T-helper 1 cell treated with Interleukin-12 subunit alpha and Interleukin-12 subunit beta and Interleukin-4 antibody, amounts not matched to agents 30 ng/mL and 1 ng/mL, for 36 hours (primary cell): ENCODE measurements at regions not wholly inside any gene's neighbourhood (a gene's known extent, or its start where the extent isn't known, plus 50 kb on each side); places are given as distances from the start of the nearest gene placed in this dataset.

Experiments used
- intact Hi-C: fragments of 100-400 bp; cut with micrococcal nuclease; formaldehyde crosslinking; loops from one replicate; pipeline ENCODE4 v1.15.1; 2024

DNA sequence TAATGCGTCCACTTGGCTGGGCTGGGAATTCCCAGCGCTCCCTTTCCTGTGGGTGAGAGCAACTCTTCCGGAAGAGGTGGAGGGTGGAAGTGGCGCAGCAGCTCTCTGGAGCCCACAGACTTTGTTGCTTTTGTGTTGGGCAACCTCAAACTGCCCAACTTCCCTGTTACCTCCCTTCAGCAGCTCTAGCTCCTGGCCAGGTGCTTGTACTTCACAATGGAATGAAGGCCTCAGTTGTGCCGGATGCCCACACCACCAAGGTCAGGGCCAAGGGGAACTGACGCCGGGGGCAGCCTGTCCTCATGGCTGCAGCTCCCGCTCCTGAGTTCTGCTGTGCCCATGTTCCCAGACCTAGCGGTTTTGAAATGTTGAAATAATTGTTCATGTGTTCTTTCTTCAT is 322.9 kb downstream of the GALR1 start:
- intact Hi-C loops = no loop called here

DNA sequence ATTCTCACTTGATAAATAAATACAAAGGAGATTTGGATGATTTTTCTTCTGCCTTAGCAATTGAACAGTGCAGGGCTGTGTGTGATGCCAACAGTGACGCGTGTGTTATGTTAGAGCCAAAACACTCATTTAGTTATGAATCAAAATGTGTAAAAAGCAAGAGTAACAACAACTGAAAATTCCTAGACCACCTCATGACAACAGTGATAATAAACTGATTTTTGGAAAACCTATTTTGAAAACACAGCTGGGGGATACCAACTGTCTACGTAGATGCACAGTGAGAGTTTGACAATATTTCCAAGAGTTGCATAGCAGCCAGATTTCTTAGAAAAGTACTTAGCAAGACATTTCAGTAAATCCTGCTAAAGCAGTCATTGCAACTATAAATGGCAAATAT is 323.9 kb downstream of the GALR1 start:
- intact Hi-C loops = no loop called here

DNA sequence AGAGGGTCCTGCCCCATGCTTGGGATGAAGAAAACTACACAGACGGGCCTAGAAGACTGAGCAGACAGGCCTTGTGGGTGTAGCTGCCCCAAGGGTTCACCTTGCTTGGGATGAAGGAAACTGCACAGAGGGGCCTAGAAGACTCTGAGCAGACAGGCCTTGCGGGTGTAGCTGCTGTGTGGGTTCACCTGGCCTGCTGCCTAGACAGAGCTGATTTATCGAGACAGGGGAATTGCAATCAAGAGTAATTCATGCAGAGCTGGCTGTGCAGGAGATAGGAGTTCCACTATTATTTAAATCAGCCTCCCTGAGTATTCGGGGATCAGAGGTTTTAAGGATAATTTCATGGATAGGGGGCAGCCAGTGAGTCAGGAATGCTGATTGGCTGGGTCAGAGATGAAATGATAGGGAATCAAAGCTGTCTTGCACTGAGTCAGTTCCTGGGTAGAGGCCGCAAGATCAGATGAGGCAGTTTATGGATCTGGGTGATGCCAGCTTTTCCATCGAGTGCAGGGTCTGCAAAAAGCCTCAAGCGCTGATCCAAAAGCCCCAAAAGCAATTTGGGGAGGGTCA is 341.4 kb downstream of the GALR1 start:
- intact Hi-C loops = no loop called here

DNA sequence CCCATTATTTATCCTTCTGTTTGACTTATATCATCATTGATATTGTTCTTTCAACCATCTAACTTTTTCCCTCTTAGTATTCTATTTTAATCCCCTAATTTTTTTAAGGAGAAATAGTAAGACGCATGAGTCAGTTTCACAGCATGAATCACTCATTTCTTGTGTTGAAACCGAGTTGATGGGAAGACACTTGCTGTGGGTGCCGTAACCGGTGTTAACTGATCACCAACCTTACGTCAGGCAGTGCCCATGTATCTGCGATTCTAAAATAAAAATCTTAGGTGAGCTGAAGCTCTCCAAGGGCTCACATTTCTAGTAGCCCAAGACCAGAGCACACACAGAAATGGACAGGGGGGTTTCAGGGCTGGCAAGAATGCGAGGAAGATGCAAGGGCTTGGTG is 348.1 kb downstream of the GALR1 start:
- intact Hi-C loops = no loop called here

DNA sequence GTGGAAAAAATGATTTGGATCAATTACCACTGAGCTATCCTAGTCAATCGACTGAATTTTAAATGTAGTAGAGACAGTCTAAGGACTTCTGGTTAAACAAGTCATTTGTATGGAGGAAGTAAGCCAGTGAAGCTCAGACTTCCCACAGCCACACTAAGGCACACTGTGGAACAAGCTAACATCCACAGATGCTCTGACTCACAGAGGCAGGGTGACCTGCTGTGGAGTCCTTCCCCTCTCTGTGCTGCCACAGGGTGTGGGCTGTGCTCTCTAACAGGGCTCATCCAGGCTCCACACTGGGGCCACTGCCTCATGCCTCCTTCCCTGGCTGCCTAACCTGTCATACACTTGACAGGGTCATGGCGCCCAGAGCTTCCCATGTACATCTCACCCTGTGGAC is 351.0 kb downstream of the GALR1 start:
- intact Hi-C loops = no loop called here

DNA sequence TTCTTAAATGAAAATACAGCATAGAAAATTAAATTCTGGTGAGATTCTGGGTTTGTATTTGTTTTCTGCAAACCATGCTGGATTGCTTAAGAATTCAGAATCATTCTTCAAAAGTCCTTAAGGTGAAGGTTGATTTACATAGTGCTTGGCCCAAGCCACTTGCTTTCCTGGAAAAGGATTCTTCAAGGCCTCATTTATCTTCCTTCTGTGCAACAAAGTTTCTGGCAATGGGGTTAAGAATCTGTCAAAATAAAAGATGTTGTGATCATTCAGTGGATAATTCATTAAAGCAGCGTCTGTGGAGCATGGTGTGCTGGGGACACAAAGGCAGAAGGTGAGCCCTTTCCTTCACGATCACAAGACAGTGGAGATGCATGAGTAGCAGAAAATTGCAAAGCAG is 351.9 kb downstream of the GALR1 start:
- intact Hi-C loops = no loop called here

DNA sequence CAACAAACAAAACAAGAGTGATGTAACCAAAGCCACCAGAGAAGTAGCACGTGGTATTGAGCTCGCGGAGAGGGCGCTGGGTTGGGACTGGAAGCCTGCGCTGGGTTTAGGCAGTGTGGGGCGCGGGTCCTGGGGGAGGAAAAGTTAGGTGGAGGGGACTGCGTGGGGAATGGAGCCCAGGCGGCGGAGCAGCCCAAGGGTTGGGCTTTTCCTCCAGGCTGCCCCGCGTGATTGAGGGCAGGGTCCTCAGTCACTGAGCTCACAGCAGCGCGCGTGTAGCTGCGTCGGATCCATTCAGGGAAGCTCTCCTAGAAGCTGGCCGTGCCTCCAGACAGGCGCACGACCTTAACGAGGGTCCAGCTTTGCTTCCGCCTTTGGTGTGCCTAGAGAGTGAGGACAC is 357.4 kb downstream of the GALR1 start:
- intact Hi-C loops = no loop called here

DNA sequence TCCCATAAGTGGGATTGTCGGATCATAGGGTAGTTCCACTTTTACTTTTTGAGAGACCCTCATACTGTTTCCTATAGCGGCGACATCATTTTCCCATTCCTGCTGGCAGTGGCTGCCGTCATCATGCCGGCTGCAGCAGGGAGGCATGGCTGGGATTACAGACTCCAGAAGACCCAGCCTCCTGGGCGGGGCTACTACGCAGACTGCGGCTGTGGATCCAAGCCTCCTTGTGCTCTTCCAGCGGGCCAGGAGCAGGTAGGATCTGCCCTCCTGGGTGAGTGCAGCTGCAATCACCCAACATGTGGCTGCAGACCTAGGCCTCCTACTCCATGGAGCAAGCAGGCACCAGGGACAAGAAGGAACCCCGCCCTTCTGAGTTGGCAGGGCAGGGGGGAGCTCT is 359.2 kb downstream of the GALR1 start:
- intact Hi-C loops = no loop called here

DNA sequence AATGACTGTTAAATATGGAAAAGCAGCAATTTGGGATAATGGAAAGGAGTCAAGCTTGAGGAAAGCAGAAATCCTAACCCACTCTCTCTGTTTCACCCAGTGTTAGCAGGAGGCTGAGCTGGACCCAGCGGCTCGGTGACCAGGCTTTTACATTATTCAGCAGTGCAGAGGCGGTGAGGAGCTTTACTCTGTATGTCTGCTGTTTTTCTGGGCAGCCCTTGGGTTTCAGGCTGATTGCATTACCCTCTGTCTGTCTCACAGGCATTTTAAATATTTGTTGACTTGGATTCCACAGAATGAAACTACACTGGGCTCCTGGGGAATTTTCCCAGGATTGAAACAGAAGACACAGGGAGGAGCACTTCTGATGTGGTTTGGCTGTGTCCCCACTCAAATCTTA is 368.0 kb downstream of the GALR1 start:
- intact Hi-C loops = no loop called here

DNA sequence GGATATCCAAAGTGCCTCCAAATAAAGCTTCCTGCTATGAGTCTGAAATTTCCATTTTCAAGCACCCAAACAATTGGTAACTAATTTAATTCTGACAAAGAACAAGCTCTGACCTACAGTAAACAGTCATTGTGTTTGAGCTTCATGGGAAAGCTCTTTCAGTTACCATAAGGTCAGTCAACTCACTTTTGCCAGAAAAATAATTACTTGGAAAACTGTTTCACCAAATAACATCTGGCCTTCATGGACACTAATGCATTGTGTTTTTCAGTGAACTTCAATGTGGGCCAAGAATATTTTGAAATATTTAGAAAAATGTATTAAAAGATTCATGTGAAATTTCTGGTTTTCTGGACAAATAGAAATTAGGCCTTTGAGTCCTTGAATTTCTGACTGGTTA is 369.9 kb downstream of the GALR1 start:
- intact Hi-C loops = no loop called here

DNA sequence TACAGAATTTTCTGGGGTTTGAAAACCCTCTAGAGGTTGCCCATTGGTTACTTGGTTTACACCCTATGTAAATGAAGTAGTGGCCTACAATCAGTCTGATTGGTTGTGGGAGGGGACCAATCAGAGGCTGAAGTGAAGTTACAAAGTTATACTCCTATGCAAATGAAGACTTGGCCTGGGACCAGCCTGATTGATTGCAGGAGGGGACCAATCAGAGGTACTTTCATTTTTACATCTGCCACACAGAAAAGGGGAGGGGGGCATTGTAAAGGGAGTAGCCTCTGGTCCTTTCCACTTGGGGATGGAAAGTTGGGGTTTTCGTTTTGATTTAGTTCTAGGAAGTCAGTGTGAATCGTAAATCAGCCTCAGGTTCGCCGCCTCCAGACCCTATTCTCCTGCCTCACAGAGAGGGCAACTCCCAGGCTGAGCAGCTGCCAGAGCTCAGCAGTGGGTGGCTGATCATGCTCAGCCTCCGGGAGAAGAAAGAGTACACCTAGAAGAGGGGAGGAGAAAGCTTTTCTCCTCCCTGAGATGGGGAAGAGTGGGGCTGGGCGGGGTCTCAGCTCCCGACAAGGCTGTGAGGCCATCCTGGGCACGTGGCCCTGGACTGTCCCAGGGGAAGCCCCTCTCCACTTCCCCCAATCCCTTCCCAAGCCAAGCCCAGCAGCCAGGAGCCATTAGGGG is 372.5 kb downstream of the GALR1 start:
- intact Hi-C loops = no loop called here

DNA sequence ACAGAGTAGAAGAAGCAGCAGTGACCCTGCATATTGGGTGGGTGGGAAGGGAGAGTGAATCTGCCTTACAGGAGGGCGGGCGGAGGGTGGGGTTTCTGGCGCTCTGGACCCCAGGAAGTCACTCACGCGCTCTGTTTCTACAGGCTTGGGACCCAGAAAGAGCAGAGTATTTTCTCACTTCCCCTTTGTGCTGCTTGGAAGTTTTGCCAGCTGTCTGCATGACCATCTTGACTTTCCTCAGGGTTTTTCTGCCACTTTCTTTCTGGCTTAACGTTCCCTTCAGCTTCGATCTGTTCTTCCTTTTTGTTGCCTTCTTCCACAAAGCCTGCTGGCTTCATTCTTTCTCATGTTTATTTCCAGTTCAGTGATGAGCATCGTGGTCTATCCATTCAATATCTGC is 383.1 kb downstream of the GALR1 start:
- intact Hi-C loops = no loop called here

DNA sequence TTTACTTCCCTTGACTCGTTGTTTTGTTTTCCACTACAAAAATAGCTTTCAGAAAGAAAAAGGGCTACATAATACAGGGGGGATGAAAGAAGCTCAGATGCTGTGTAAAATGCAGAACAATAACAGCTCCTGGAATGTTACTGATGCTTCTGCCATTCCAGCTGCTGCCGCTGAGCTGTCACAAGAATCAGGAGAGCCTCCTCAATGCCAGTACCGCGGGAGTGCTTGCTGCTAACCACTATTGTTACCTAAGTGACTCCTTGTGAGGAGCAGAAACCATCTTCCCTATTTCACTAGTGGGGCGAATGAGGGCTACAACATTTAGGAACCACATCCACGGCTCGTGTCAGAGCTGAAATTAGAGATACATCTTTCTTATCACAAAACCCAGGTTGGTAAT is 384.8 kb downstream of the GALR1 start:
- intact Hi-C loops = no loop called here

DNA sequence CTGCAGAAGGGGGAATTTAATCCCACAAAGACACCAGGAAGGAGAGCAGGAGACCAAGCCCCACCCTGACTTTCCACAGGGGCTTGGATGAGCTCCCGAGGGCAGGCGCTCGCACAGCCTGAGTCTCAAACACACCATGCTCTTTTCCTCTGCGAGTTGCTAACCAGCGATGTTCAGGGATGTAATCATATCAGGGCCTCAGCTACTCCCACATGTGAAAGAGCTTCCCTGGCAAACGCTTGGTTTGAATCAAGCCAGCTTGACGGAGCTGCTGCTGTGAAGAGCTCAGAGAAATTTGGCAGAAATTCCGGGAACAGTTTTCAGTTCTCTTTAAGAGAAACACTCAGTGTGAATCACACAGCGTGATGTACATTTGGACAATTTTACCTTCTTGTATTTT is 385.8 kb downstream of the GALR1 start:
- intact Hi-C loops = no loop called here

DNA sequence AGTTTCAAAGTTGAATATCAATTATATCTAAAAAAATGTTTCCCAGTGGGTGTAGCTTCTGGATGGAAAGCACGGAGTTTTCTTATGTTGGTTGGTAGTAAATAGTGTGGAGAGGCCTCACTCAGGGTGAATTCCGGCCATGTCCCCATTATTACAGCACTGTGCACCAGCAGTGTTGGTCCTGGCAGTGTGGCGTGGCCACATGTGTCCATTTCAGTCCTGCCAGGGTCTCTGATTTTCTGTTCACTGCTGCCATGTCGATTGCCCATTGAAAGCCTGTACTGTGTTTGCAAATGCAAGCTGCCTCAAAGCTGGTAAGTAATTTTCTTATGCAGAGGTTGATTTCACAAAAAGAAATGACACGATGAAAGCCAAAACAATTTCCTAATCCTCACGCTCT is 386.2 kb downstream of the GALR1 start:
- intact Hi-C loops = no loop called here

DNA sequence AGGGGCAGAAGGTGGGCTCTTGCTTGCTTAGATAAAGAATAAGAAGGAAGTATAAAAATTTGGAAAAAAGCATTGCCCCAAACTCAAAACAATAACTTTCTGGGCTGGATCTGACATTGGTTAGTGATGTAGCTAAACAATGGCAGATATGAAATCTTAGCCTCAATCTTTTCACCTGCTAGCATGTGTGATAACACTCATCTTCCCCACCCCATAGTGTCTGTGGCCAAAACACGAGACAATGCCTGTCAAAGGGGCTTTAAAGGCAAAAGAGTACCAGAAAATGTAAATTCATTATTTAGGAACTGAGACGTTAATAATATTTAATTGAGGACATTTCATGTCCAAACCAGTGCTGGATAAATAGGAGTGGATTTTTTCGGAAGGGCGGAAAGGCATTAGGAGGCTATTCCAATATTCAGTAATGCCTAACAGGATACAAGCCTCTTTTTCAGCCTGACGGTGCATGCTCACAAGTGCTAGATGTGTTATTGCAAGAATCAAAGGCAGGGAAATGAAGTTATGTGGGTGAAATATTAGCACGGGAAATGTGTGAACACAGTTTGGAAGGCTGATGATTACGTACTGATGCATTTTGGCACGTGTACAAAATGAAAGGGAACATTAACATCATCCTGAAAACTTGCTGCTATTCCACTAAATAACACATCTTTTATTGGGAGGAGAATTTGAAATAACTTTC is 395.7 kb downstream of the GALR1 start:
- intact Hi-C loops = no loop called here

DNA sequence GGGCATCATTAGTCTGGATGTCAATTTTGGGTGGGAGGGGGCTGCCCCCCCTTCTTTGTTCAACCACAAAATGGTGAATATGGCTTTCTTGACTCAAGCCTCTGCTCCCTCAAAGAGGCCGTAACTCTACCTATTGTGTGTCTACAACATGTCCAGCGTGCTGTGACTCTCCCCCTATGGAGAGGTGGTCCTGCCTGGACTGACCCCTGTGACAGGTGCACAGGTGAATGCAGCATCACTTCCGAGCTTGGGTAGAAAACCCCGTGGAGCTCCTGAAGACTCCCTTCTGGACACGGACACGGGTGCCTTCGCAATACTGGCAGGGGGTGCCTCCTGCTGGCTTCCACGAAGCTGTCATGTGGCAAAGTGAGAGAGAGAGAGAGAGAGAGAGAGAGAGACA is 397.8 kb downstream of the GALR1 start:
- intact Hi-C loops = no loop called here

DNA sequence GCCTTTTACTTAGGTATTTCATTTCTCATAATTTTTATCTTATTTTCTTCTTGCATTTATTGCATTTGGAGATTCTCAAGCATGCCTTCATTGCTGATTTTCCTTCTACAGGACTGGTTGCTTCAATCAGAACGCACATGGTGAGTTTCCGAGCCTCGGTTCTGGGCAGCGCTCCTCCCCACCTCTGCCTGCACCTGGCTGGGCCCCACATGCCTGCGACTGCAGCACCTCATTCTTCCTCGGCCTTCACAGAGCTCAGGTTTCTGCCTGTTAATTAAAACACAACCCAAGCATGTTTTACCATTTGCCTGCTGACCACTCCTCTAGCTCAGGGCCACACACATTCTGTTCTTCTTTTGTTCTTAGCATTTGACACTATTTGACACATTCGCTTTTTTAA is 398.8 kb downstream of the GALR1 start:
- intact Hi-C loops = no loop called here

DNA sequence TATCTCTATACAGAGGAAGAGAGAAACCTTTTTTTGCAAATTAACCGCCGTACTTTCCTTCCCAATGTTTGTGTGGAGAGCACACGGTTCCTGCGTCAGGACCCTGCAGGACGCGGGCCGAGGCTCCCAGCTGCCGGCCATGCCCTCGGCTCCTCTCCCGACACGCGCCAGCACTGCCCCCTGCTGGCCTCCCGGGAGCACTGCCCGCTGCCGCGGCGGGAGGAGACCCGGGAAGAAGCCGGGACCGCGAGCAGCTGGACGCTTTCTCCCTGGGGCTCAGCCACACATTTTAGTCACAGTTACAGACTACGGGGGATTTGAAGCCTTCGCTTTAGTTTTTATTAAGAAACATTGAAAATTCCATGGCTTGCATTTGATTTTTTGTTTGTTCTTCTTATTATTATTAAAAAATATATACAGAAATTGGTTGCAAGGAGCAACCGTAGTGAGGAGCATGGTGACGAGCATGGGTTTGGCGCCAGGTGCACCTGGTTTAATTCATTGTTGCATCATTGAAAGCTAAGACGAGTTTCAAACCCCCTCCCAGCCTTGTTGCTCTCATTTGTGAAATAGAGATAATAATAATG is 401.2 kb downstream of the GALR1 start:
- intact Hi-C loops = loop anchor here (1.0 to 5.0 kb wide), 6 partner anchors 594 to 849 kb away; no protein-coding TSS in a partner anchor

DNA sequence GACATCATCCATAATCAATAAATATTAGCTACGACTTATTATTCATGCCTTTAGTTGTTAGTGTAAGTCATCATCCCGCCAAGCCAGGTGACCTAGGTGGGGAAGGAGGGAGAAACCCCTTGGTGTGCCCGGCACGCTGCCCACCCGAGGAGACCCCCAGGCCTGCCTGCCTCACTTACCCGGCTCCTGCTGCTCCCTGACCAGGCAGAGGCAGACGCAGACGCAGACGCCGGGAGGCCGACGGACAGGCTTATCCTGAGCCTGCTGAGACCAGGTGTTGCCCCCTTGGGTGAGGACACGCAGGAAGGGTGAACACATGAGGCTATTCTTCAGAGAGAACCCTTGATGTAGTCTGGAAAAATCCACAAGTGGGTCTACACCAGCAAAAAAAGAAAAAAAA is 401.8 kb downstream of the GALR1 start:
- intact Hi-C loops = loop anchor here (1.0 to 5.0 kb wide), 6 partner anchors 594 to 849 kb away; no protein-coding TSS in a partner anchor

DNA sequence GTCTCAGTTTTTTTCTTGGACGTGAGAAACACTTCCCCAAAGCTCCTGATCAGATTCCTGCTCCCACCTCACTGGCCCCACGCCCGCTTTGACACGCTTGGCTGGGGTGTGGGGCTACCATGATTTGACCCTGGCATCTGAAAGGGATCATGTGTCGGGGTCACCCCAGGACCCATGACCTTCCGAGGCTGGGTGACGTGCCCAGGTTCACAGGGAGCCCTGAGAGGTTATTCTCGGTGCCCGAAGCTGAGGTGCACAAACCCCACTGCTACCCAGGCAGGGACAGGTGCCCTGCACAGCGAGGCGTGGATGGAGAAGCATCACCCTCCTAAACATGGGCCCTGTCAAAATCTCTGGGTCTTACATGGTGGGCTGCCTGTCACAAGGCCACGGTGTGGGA is 404.1 kb downstream of the GALR1 start:
- intact Hi-C loops = loop anchor here (5.0 kb wide), 2 partner anchors 596 to 671 kb away; no protein-coding TSS in a partner anchor

DNA sequence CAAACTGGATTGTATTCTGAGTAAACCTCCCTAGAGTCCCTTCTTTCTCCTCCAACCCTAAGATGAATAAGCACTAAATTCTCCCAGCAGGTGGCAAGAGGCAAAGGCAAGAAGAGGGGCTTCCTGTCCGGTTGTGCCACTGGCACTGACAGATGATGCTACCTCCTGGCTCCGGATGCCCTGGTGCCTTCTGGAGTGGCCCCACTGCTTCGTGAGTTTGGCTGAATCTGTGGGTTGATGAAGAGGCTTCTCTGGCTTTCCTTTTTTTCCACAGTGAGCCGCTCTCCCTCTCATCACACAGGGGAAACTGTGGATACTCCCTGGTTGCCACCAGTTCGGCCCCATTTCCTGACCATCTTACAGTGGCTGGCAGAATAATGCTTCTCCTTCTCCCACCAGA is 404.7 kb downstream of the GALR1 start:
- intact Hi-C loops = loop anchor here (5.0 kb wide), 2 partner anchors 597 to 672 kb away; no protein-coding TSS in a partner anchor
